Glomerular visceral epithelial cell (primary cell): ENCODE measurements at regions not wholly inside any gene's neighbourhood (a gene's known extent, or its start where the extent isn't known, plus 50 kb on each side); places are given as distances from the start of the nearest gene placed in this dataset.
"Not testable (repeated sequence)": the region's sequence is repeated elsewhere in the genome, so short reads cannot be mapped to it uniquely, and the experiment has no call there.

ENCODE experiments used
- DNase-seq: peaks from one replicate; pipeline ENCODE4 v3.0.0-alpha.2; 2016; ENCODE audit errors: extremely low spot score

- no peak for DNase-seq
Measured at GRCh38 chr6:72457738-72458137, 164.1 kb upstream of the KCNQ5 start.

DNA sequence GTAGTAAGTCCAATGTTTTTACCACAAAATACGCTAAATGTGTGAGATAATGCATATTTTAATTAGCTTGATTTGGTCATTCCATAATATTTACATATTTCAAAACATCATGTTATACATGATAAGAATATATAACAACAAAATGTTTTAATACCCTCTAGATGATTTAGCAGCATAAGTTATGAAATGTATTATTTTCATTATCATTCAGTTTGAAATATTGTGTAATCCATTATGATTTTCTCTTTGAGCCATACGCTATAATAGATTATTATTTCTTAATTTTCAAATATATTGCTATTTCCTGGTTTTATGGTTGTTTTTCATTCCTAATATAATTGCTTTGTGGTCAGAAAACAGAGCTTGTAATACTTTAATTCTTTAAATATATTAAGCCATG is 163.3 kb upstream of the KCNQ5 start:
- DNase-seq = no peak

- no peak for DNase-seq
Measured at GRCh38 chr6:72461144-72461543, 160.7 kb upstream of the KCNQ5 start.

DNA sequence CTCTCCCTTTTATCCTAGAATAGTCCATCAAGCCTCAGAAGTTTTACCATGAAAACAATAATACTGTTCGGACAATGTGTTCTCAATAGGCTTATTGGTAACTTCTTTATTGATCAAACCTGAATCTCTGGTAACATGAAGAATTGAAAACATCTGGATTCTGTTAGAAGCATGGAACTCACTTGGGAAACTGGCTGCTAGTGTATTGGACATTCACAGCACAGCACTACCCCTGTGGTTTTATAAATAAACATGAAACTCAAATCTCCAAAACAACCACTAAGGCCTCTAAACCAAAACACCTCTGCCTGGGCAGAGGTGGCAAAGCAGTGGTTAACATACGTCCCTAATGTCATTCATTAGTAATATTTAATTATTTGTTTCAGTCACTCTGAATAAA is 157.6 kb upstream of the KCNQ5 start:
- no peak for DNase-seq

GRCh38 chr6:72464791-72465691 is 156.8 kb upstream of the KCNQ5 start:
- DNase-seq = peak; percentile 59

- DNase-seq = no peak
Measured at GRCh38 chr6:72466471-72466870, 155.4 kb upstream of the KCNQ5 start.

DNA sequence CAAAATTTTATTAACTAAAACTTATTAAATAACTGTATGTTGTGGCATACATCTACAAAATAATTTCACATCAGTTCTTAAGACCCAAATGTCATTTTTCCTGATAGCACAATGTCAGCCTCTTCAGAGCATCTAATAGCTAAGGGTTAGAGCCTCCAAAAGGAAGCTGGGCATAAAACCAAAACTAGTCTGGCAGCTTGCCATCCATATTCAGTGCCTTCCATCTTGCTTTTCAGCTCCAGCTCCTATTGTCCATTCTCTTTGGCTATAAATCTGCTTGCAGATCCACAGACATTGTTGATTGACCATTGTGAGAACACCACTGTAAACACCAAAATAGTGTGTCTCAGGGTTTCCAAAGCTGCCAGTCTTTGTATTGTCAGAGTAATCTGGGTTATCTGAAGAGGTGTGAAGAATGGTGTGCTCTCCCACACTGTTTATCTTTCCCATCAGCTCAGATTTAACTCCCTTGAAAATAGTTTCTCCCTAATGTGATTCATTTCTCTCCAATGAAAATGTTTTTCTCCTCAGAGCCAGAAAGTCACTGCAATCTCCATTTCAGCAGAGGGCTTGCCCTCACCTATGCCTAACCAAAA is 154.8 kb upstream of the KCNQ5 start:
- no peak for DNase-seq

DNA sequence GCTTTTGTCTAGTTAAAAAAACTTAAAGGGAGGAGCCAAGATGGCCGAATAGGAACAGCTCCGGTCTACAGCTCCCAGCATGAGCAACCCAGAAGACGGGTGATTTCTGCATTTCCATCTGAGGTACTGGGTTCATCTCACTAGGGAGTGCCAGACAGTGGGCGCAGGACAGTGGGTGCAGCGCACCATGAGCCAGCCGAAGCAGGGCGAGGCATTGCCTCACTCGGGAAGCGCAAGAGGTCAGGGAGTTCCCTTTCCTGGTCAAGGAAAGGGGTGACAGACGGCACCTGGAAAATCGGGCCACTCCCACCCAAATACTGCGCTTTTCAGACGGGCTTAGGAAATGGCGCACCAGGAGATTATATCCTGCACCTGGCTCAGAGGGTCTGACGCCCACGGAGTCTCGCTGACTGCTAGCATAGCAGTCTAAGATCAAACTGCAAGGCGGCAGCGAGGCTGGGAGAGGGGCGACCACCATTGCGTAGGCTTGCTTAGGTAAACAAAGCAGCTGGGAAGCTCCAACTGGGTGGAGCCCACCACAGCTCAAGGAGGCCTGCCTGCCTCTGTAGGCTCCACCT is 152.4 kb upstream of the KCNQ5 start:
- not testable (repeated sequence) for DNase-seq

- no peak for DNase-seq
Measured at GRCh38 chr6:72476051-72476450, 145.8 kb upstream of the KCNQ5 start.

GRCh38 chr6:72476646-72477045 is 145.2 kb upstream of the KCNQ5 start:
- no peak for DNase-seq

GRCh38 chr6:72495441-72495840 is 126.4 kb upstream of the KCNQ5 start:
- DNase-seq = no peak

DNA sequence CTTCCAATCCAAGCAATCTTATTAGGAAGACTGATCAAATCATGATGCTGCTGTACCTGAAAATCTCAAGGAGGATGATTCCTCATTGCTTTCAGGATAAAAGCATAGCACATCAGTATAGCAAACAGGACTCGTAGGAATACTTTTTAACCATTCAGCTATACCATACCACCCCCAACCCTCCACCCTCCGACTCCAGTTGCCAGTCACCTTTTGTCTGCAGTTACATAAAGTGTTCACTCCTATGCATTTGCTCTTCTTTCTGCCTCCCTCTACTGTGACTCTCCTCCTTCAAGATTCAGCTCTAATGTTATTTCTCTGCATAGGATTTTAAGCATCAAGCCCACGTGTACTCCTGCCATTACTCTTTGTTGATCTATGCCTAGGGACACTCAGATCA is 124.7 kb upstream of the KCNQ5 start:
- DNase-seq = no peak

DNA sequence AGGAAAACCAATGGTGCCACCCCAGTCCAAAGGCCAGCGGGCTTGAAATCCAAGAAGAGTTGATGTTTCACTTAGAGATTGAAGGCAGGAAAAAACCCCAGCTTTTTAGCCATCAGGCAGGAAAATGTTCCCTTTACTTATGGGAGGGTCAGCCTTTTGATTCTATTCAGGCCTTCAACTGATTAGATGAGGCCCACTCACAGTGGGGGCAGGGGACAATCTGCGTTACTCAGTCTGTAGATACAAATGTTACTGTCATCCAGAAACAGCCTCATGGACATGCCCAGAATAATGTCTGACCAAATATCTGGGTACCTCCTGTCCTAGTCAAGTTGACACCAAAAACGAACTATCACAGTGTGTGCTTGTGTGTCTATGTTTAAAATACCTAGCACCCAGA is 121.2 kb upstream of the KCNQ5 start:
- no peak for DNase-seq

GRCh38 chr6:72504406-72504805 is 117.5 kb upstream of the KCNQ5 start:
- DNase-seq = no peak

DNA sequence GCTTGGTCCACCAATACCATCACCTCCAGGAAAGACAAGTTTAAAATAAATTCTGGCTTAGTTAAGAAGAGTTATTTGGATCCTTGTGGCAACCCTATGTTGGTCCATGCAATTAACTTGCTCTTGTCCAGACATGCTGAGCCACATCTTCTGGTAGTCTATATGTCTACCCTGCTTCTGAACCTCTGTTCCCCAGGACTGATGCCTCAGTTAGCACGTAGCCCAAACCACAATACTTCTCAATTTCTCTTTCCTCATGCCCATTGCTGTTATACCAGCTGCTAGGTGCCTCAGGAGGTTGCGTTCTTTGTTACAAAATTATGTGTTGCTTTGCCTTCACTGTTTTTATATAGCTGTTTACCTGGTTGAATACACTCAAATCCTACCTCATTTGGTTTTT is 116.4 kb upstream of the KCNQ5 start:
- DNase-seq = no peak

- no peak for DNase-seq
Measured at GRCh38 chr6:72519871-72520270, 102.0 kb upstream of the KCNQ5 start.

DNA sequence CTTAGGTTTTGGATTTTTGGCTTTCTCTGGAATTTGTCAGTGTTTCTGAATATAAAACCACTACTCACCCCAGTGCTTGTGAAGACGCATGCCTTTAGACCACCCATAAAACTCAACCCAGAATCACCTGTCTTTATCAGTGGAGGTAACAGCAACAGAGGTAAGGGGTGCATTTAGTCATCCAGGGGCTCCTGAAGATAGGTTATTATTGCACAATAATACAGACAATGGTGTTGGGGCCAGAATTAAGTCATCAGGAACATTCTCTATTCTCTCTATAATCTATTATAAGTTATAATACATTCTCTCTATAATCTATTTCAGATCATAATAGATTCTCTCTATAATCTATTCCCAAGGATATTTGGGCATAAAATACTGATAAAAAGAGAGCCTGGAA is 100.2 kb upstream of the KCNQ5 start:
- no peak for DNase-seq

GRCh38 chr6:72522735-72523141 is 99.1 kb upstream of the KCNQ5 start:
- DNase-seq = no peak

GRCh38 chr6:72524011-72524645 is 97.7 kb upstream of the KCNQ5 start:
- no peak for DNase-seq

DNA sequence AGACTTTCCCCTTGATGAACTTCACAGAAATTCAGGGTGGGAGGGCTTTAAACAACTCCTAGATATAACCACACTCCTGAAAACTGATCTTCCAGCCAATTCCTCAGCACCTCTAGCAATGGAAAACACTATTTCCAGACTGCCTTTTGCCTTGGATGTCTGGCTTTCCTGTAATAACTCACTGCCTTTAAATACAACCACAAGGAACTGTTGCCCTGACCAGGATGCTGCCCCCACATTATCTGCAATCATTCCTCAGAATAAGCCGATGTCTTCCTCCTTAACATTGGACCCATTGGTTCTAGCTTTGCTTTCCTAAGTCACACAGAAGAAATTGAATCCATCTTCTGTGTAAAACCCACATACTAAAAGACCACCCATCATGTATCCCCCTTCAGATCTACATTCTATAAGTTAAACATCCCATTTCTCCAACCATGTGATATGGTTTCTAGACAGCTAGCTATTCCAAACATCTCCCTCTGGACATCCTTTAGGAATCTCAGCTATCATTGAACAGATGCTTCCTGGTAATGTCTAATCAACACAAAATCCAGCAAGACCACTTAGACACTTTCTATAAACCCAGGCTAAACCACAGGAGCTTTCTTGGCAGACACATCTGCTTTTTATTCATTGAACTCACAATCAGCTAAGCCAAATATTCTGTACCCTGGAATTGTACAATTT is 95.9 kb upstream of the KCNQ5 start:
- no peak for DNase-seq

- no peak for DNase-seq
Measured at GRCh38 chr6:72530152-72530551, 91.7 kb upstream of the KCNQ5 start.

- DNase-seq = no peak
Measured at GRCh38 chr6:72530750-72531149, 91.1 kb upstream of the KCNQ5 start.
